Activated naive CD8-positive, alpha-beta T cell (primary cell): ENCODE measurements at regions not wholly inside any gene's neighbourhood (a gene's known extent, or its start where the extent isn't known, plus 50 kb on each side); places are given as distances from the start of the nearest gene placed in this dataset.
"Not testable (repeated sequence)": the region's sequence is repeated elsewhere in the genome, so short reads cannot be mapped to it uniquely, and the experiment has no call there.

Experiments used
- H3K27ac Mint-ChIP-seq: one replicate; pipeline ENCODE4 v1.8.0; 2021; ENCODE audit warnings: mixed read lengths
- H3K27me3 Mint-ChIP-seq: one replicate; pipeline ENCODE4 v1.8.0; 2021; ENCODE audit warnings: mixed read lengths
- H3K36me3 Mint-ChIP-seq: one replicate; pipeline ENCODE4 v1.8.0; 2021; ENCODE audit warnings: mixed read lengths
- H3K4me1 Mint-ChIP-seq: one replicate; pipeline ENCODE4 v1.8.0; 2021; ENCODE audit warnings: low read depth, mixed read lengths
- H3K4me3 Mint-ChIP-seq: one replicate; pipeline ENCODE4 v1.8.0; 2021; ENCODE audit warnings: mild to moderate bottlenecking, mixed read lengths
- H3K9me3 Mint-ChIP-seq: one replicate; pipeline ENCODE4 v1.8.0; 2021; ENCODE audit warnings: low read depth, mixed read lengths

GRCh38 chr16:16935909-16936308, 534.9 kb downstream of the XYLT1 start:
- not testable (repeated sequence) for H3K27me3 Mint-ChIP-seq, H3K27ac Mint-ChIP-seq, H3K36me3 Mint-ChIP-seq, H3K4me1 Mint-ChIP-seq, H3K4me3 Mint-ChIP-seq, H3K9me3 Mint-ChIP-seq

DNA sequence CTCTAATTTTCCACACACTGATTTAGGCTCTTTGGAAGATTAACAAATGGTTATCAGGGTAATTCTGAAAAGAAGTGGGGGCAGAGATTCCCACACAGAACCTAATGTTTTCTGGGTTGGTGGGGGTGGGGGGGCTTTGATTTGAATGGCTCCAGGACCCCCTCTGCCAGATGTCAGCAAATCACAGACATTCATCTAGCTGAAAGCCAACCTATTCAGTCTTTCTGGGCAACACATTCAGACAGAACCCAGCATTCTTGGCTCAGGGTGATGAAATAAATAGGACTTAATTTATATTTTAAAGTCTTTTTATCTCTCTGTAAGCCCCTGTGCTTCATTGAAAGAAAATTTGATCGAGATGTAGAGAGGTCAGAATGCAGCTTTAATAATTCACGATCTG, 533.2 kb downstream of the XYLT1 start:
- Mint-ChIP-seq H3K9me3 (no peaks in the 10 kb centered on the region), H3K4me1 (no peaks in the 10 kb centered on the region), H3K4me3 (no peak overlapping the region), H3K36me3 (no peaks in the 10 kb centered on the region), H3K27me3 (no peaks in the 10 kb centered on the region), H3K27ac (no peak overlapping the region)

GRCh38 chr16:16938009-16938408, 532.8 kb downstream of the XYLT1 start:
- H3K36me3 Mint-ChIP-seq = no peaks in the 10 kb centered on the region
- H3K4me1 Mint-ChIP-seq = no peaks in the 10 kb centered on the region
- no peak overlapping the region for H3K4me3 Mint-ChIP-seq
- no peak overlapping the region for H3K27ac Mint-ChIP-seq
- H3K27me3 Mint-ChIP-seq = no peaks in the 10 kb centered on the region
- H3K9me3 Mint-ChIP-seq = no peaks in the 10 kb centered on the region

DNA sequence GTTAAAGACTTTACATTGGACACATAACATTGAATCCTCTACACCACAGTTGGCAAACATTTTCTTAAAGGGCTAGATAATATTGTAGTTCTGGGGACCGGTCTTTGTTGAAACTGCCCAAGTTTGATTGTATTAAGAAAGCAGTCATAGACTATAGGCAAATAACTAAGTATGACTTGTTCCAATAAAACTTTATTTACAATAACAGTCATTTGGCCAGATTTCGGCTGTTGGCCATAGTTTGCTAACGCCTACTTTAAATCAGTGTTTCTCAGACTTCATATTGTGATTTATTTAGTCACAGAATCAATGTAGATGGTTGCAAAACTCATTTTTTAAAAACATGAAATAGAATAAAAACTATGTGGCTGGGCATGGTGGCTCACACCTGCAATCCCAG, 531.8 kb downstream of the XYLT1 start:
- no peaks in the 10 kb centered on the region for H3K4me1 Mint-ChIP-seq
- H3K4me3 Mint-ChIP-seq = no peak overlapping the region
- H3K36me3 Mint-ChIP-seq = no peaks in the 10 kb centered on the region
- no peaks in the 10 kb centered on the region for H3K27me3 Mint-ChIP-seq
- H3K27ac Mint-ChIP-seq = no peak overlapping the region
- H3K9me3 Mint-ChIP-seq = no peaks in the 10 kb centered on the region

GRCh38 chr16:16940351-16940750, 530.4 kb downstream of the XYLT1 start:
- Mint-ChIP-seq H3K9me3 (no peaks in the 10 kb centered on the region), H3K36me3 (no peaks in the 10 kb centered on the region), H3K4me3 (no peak overlapping the region), H3K4me1 (no peaks in the 10 kb centered on the region), H3K27ac (no peak overlapping the region), H3K27me3 (no peaks in the 10 kb centered on the region)

GRCh38 chr16:16942849-16943248, 527.9 kb downstream of the XYLT1 start:
- not testable (repeated sequence) for H3K27ac Mint-ChIP-seq, H3K36me3 Mint-ChIP-seq, H3K9me3 Mint-ChIP-seq, H3K4me1 Mint-ChIP-seq, H3K27me3 Mint-ChIP-seq, H3K4me3 Mint-ChIP-seq

DNA sequence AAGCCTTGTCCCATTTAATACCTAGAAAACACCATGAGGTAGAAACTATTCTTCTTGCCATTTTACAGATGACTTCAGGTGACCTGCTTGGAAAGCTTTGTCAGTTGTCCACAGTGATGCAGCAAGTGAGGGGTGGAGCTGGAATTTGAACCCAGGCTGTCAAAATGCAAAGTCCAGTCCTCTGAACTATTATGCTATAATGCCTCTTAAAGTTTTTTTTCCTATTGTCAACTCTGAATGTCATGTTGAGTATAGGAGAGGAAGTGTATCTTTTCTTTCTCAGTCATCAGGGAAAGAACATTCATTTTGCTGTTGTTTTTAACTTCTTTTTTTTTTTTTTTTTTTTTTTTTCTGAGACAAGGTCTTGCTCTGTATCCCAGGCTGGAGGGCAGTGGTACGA, 525.6 kb downstream of the XYLT1 start:
- Mint-ChIP-seq H3K27me3 (no peaks in the 10 kb centered on the region), H3K27ac (no peak overlapping the region), H3K9me3 (peaks cover 9% of the 10 kb centered on the region), H3K4me3 (no peak overlapping the region), H3K4me1 (no peaks in the 10 kb centered on the region), H3K36me3 (peaks cover 5% of the 10 kb centered on the region)

- no peaks in the 10 kb centered on the region for H3K36me3 Mint-ChIP-seq
Observed at GRCh38 chr16:16956376-16956775, 514.4 kb downstream of the XYLT1 start.

GRCh38 chr16:16960785-16961184, 510.0 kb downstream of the XYLT1 start:
- no peak overlapping the region for H3K27ac Mint-ChIP-seq
- H3K36me3 Mint-ChIP-seq = no peaks in the 10 kb centered on the region
- no peaks in the 10 kb centered on the region for H3K4me1 Mint-ChIP-seq
- H3K9me3 Mint-ChIP-seq = no peaks in the 10 kb centered on the region
- no peak overlapping the region for H3K4me3 Mint-ChIP-seq
- H3K27me3 Mint-ChIP-seq = no peaks in the 10 kb centered on the region

More at GRCh38 chr16:16956376-16956775, 514.4 kb downstream of the XYLT1 start:
- Mint-ChIP-seq H3K4me3 (no peak overlapping the region), H3K27me3 (no peaks in the 10 kb centered on the region), H3K9me3 (no peaks in the 10 kb centered on the region), H3K4me1 (no peaks in the 10 kb centered on the region), H3K27ac (no peak overlapping the region)

DNA sequence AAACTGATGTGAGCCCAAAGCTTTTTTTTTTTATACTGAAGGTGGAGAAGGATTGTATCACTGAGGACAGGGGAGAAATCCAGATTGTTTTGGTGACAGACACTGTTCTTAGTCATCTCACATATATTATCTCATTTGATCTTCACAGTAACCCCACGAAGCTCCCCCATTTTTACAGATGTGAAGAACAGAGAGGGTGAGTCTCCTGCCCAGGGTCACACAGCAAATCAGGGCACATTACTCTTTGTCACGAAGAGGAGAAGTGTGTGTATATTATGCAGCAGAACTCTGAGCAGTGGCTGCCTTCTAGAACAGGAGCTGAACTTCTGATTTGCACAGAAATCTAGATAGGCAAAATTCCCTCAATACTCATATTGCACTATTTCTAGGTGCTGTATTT, 504.3 kb downstream of the XYLT1 start:
- Mint-ChIP-seq H3K9me3 (no peaks in the 10 kb centered on the region), H3K36me3 (no peaks in the 10 kb centered on the region), H3K4me3 (no peak overlapping the region), H3K4me1 (no peaks in the 10 kb centered on the region), H3K27me3 (no peaks in the 10 kb centered on the region), H3K27ac (no peak overlapping the region)

DNA sequence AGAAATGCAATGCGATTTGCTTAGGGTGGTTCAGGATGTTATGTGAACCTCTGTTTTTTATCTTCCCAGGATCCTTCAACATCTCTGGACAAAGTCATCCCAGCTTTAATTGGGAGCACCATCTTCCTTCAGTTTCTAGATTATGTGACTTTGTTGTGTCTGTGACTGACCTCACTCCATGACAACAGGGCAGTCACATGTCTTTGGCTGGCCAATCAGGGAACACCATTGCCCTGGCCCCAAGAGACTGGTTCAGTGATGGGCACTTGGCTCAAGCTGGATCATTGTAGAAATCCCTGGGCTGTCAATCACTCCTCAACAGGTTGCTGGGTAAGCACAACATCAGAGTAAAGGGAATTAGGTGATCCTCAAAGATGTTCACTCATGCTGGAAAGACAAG, 499.7 kb downstream of the XYLT1 start:
- no peaks in the 10 kb centered on the region for H3K36me3 Mint-ChIP-seq
- H3K27ac Mint-ChIP-seq = no peak overlapping the region
- H3K9me3 Mint-ChIP-seq = no peaks in the 10 kb centered on the region
- H3K4me1 Mint-ChIP-seq = no peaks in the 10 kb centered on the region
- H3K27me3 Mint-ChIP-seq = no peaks in the 10 kb centered on the region
- no peak overlapping the region for H3K4me3 Mint-ChIP-seq

DNA sequence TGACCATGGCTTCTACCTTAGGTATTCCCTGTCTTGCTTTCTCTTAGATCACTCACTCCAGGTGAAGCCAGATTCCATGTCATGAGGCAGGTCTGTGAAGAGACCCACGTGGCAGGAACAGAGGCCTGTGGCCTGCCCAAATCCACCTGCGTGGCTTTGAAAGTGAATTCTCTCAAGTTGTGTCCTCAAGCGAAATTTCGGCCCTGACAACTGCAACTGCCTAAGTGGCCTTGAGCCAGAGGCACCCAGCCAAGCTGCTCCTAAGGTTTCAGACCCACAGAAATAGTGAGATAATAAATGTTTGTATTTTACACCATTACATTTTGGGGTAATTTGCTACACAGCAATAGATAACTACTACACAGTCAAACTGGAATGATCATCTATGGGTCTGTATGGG, 497.9 kb downstream of the XYLT1 start:
- H3K36me3 Mint-ChIP-seq = no peaks in the 10 kb centered on the region
- no peaks in the 10 kb centered on the region for H3K4me1 Mint-ChIP-seq
- H3K27me3 Mint-ChIP-seq = no peaks in the 10 kb centered on the region
- H3K4me3 Mint-ChIP-seq = no peak overlapping the region
- no peaks in the 10 kb centered on the region for H3K9me3 Mint-ChIP-seq
- no peak overlapping the region for H3K27ac Mint-ChIP-seq

- H3K4me3 Mint-ChIP-seq = no peak overlapping the region
- no peaks in the 10 kb centered on the region for H3K4me1 Mint-ChIP-seq
Observed at GRCh38 chr16:16973707-16974591, 496.8 kb downstream of the XYLT1 start.

DNA sequence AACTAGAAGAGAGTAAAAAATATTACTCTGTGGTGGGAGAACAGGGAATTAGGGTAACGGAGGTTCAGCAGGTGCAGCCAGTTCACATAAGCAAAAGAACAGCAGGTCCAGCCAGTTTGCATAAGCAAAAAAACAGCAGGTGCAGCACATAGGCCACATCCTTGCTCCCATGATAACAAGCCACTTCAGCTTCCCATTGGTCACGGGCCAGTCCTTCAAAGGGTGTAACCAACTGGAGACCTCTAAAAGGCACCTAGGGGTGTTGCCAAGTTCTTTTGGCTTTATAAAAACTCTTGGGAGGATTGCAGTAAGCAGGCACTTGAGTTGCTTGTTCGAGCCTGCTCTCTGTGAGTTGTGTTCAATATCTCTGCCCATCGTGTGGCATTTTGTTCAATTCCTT, 488.1 kb downstream of the XYLT1 start:
- Mint-ChIP-seq H3K36me3 (peaks cover 2% of the 10 kb centered on the region), H3K27ac (no peak overlapping the region), H3K9me3 (no peaks in the 10 kb centered on the region), H3K4me3 (no peak overlapping the region), H3K27me3 (no peaks in the 10 kb centered on the region), H3K4me1 (no peaks in the 10 kb centered on the region)

More at GRCh38 chr16:16973707-16974591, 496.8 kb downstream of the XYLT1 start:
- no peaks in the 10 kb centered on the region for H3K9me3 Mint-ChIP-seq
- no peak overlapping the region for H3K27ac Mint-ChIP-seq
- H3K36me3 Mint-ChIP-seq = no peaks in the 10 kb centered on the region
- no peaks in the 10 kb centered on the region for H3K27me3 Mint-ChIP-seq

- Mint-ChIP-seq H3K27ac (no peak overlapping the region), H3K4me1 (no peaks in the 10 kb centered on the region), H3K27me3 (no peaks in the 10 kb centered on the region), H3K4me3 (no peak overlapping the region), H3K36me3 (peaks cover 2% of the 10 kb centered on the region), H3K9me3 (no peaks in the 10 kb centered on the region)
Observed at GRCh38 chr16:16983582-16983981, 487.2 kb downstream of the XYLT1 start.

DNA sequence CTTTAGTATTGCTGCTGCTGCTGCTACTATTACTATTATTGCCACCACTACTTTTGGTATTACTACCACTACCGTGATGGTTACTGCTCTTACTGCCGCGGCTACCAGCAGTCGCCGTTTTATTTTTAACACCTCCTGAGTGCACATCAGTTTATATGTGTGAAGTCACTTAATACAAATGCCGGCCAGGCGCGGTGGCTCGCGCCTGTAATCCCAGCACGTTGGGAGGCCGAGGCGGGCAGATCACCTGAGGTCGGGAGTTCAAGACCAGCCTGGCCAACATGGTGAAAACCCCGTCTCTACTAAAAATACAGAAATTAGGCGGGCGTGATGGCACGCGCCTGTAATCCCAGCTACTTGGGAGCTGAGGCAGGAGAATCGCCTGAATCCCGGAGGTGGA, 486.7 kb downstream of the XYLT1 start:
- not testable (repeated sequence) for H3K4me3 Mint-ChIP-seq, H3K9me3 Mint-ChIP-seq, H3K27ac Mint-ChIP-seq, H3K36me3 Mint-ChIP-seq, H3K4me1 Mint-ChIP-seq, H3K27me3 Mint-ChIP-seq
